Gastroesophageal sphincter (tissue), 4 donors: ENCODE measurements at regions not wholly inside any gene's neighbourhood (a gene's known extent, or its start where the extent isn't known, plus 50 kb on each side); places are given as distances from the start of the nearest gene placed in this dataset.

ENCODE experiments used
- ATAC-seq: fragments of 150-250 bp; one replicate; pipeline ENCODE4 v1.9.1; 2016; ENCODE audit warnings: mild to moderate bottlenecking, moderate library complexity
- H3K27ac ChIP-seq, 4 donors: fragments of 200-600 bp; sonication (generic) in 3 of 4; 1 replicate in 3 of 4; 2 replicates in 1 of 4; pipeline ENCODE4 v1.5.1; 2016 to 2019
- H3K27me3 ChIP-seq: fragments of 200-600 bp; sonication (generic); one replicate; pipeline ENCODE4 v1.5.1; 2019
- H3K36me3 ChIP-seq, 2 donors: fragments of 200-600 bp; sonication (generic); one replicate each; pipeline ENCODE4 v1.5.1; 2019; ENCODE audit warnings: control low read depth in 1 of 2
- H3K4me1 ChIP-seq, 3 donors: fragments of 200-600 bp; sonication (generic); 1 replicate in 2 of 3; 2 replicates in 1 of 3; pipeline ENCODE4 v1.5.1; 2016 to 2019; ENCODE audit warnings: control low read depth in 2 of 3
- H3K4me3 ChIP-seq, 2 donors: fragments of 200-600 bp; sonication (generic); one replicate each; pipeline ENCODE4 v1.5.1; 2019; ENCODE audit warnings: mild to moderate bottlenecking in 1 of 2, moderate library complexity in 1 of 2
- H3K9me3 ChIP-seq, 3 donors: fragments of 200-600 bp; sonication (generic); one replicate each; pipeline ENCODE4 v1.5.1; 2017 to 2019; ENCODE audit warnings: control low read depth in 2 of 3
- EP300 ChIP-seq: sonication (generic); formaldehyde crosslinking; IDR thresholded peaks from one replicate; pipeline ENCODE4 v1.6.1; 2017; ENCODE audit warnings: antibody characterized with exemption, mild to moderate bottlenecking
- POLR2A ChIP-seq, 2 donors: fragments of 450-650 bp; IDR thresholded peaks; one replicate each; pipeline ENCODE4 v1.6.1; 2017; ENCODE audit warnings: antibody characterized with exemption in 2 of 2, mild to moderate bottlenecking in 2 of 2, moderate library complexity in 1 of 2
- POLR2AphosphoS5 ChIP-seq: sonication (generic); formaldehyde crosslinking; IDR thresholded peaks from one replicate; pipeline ENCODE4 v1.6.1; 2017; ENCODE audit warnings: antibody characterized with exemption
- WGBS, 2 donors: methylation state at CpG; one replicate each; pipeline ENCODE4 v1.1.5; 2018; ENCODE audit warnings: low coverage in 1 of 2; 5-methylcytosine and 5-hydroxymethylcytosine counted together
- TF ChIP-seq, protein P1 (sequence below), 4 experiments: fragments of 200-600 bp in 2 of 4; fragments of 450-650 bp in 2 of 4; sonication (generic) in 1 of 4; IDR thresholded peaks; one replicate each; pipeline ENCODE4 v1.5.1; 2017 to 2019; ENCODE audit warnings: antibody characterized with exemption in 4 of 4, mild to moderate bottlenecking in 2 of 4, moderate library complexity in 2 of 4

DNA sequence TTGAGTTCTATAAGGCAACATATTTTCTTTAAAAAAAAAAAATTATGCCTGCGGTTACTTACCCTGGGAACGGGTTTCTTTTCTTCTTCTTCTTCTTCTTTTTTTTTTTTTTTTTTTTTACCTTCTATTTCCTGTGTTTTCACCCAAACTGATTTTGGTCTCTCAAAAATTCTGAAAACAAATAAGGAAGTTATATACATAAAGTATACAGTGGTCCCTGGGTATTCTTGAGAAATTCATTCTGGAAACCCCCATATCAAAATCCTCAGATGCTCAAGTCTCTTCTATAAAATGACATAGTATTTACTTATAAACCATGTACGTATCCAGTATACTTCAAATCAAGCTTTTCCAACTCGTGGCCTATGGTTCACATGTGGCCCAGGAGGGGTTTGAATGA is 326.7 kb downstream of the MAT2B start:
- H3K4me1 ChIP-seq: no peaks in the 10 kb centered on the region
- no peaks in the 10 kb centered on the region for H3K36me3 ChIP-seq
- TF ChIP-seq, protein P1, sequence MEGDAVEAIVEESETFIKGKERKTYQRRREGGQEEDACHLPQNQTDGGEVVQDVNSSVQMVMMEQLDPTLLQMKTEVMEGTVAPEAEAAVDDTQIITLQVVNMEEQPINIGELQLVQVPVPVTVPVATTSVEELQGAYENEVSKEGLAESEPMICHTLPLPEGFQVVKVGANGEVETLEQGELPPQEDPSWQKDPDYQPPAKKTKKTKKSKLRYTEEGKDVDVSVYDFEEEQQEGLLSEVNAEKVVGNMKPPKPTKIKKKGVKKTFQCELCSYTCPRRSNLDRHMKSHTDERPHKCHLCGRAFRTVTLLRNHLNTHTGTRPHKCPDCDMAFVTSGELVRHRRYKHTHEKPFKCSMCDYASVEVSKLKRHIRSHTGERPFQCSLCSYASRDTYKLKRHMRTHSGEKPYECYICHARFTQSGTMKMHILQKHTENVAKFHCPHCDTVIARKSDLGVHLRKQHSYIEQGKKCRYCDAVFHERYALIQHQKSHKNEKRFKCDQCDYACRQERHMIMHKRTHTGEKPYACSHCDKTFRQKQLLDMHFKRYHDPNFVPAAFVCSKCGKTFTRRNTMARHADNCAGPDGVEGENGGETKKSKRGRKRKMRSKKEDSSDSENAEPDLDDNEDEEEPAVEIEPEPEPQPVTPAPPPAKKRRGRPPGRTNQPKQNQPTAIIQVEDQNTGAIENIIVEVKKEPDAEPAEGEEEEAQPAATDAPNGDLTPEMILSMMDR (IDR thresholded peaks at IDR 0.05): no peak
- TF ChIP-seq POLR2A (IDR thresholded peaks at IDR 0.05): no peak
- TF ChIP-seq EP300: no peak
- no peak for TF ChIP-seq POLR2AphosphoS5
- H3K9me3 ChIP-seq: no peaks in the 10 kb centered on the region
- H3K27ac ChIP-seq: no peak overlapping the region
- H3K4me3 ChIP-seq: no peak overlapping the region
- no peak for ATAC-seq
- H3K27me3 ChIP-seq: no peaks in the 10 kb centered on the region
- WGBS, 2 donors: 80 to 86% methylated on average over 3 to 4 of the region's 4 CpGs

DNA sequence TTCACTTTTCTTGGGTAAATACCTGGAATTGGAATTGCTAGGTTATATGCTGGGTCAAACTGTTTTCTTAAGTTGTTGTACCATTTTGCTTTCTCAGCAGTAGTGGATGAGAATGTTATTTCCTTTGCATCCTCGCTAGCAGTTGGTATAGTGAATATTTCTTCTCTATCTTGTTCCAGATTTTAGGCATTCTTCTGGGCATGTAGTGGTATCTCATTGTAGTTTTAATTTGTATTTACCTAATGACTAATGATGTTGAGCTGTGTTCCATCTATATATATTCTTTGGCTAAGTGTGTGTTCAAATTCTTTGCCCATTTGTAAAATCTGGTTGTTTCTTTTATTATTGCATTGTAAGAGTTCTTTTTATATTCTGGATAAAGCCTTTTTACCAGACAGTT is 333.3 kb downstream of the MAT2B start:
- no peak for ATAC-seq
- 69 to 71% methylated on average over 1 of the region's 1 CpG for WGBS, 2 donors
- no peaks in the 10 kb centered on the region for H3K36me3 ChIP-seq
- no peaks in the 10 kb centered on the region for H3K9me3 ChIP-seq
- no peaks in the 10 kb centered on the region for H3K4me1 ChIP-seq
- TF ChIP-seq, protein P1 (IDR thresholded peaks at IDR 0.05): no peak
- TF ChIP-seq EP300 (no peak), POLR2A (IDR thresholded peaks at IDR 0.05) (no peak), POLR2AphosphoS5 (no peak)
- no peaks in the 10 kb centered on the region for H3K27me3 ChIP-seq
- H3K27ac ChIP-seq: no peak overlapping the region
- no peak overlapping the region for H3K4me3 ChIP-seq

DNA sequence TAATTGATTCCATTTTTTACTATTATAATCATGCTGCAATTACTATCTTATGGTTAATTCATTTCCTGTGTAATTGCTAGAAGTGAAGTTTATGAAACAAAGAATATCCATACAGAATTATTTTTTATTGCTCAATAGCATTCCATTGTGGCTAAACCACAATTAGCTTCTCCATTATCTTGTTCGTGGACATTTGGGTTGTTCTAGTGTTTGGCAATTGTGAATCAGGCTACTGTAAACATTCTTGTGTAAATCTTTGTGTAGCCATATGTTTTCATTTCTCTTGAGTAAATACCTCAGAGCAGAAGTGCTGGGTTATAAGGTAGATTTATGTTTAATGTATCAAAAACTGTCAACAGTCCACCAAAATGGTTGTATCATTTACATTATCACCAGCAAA is 341.1 kb downstream of the MAT2B start:
- Histone ChIP-seq H3K9me3 (no peaks in the 10 kb centered on the region), H3K36me3 (no peaks in the 10 kb centered on the region), H3K27me3 (no peaks in the 10 kb centered on the region), H3K27ac (no peak overlapping the region), H3K4me3 (no peak overlapping the region), H3K4me1 (no peaks in the 10 kb centered on the region)
- TF ChIP-seq EP300 (no peak), POLR2A (IDR thresholded peaks at IDR 0.05) (no peak), POLR2AphosphoS5 (no peak)
- TF ChIP-seq, protein P1 (IDR thresholded peaks at IDR 0.05): no peak
- WGBS, 2 donors: 46 to 47% methylated on average over 1 of the region's 1 CpG
- ATAC-seq: no peak

DNA sequence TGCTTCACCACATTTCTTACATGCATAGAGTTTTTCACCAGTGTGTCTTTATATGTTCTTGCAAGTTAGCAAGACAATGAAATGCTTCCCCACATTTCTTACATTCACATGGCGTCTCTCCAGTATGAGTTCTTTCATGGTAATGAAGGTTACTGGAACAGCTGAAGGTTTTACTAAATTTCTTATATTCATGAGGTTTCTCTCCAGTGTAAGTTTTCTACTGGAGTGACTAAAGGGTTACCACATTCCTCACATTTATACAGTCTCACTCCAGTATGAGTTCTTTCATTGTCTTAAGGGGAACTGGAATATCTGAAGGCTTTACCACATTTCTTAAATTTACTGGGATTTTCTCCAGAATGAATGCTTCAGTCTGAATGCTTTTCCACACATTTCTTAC is 350.3 kb downstream of the MAT2B start:
- Histone ChIP-seq H3K4me3 (no peak overlapping the region), H3K36me3 (no peaks in the 10 kb centered on the region), H3K4me1 (no peaks in the 10 kb centered on the region), H3K27ac (no peak overlapping the region), H3K9me3 (no peaks in the 10 kb centered on the region), H3K27me3 (no peaks in the 10 kb centered on the region)
- TF ChIP-seq POLR2AphosphoS5: no peak
- TF ChIP-seq, protein P1 (IDR thresholded peaks at IDR 0.05): no peak
- TF ChIP-seq POLR2A (IDR thresholded peaks at IDR 0.05): no peak
- no peak for TF ChIP-seq EP300
- WGBS, 2 donors: 70 to 83% methylated on average over 1 of the region's 1 CpG
- ATAC-seq: no peak

DNA sequence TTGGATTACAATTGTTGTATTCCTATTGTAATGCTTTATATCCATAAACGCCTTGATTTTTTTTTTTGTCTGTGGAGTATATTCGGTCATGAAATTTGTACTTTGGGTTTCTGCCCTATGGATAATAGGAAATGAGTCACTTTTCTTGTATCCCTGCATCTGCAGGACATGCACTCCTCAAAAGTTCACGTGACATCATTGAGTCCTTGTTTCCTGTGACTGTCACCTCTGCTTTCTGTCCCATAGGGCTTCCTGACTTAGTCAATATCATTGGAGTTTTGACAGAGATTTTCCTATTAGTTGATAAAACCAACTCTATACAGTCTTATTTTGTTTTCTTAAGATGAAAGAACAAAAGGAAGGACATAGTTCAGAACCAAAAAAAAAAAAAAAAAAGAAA is 356.3 kb downstream of the MAT2B start:
- no peaks in the 10 kb centered on the region for H3K4me1 ChIP-seq
- H3K27me3 ChIP-seq: no peaks in the 10 kb centered on the region
- H3K27ac ChIP-seq: no peak overlapping the region
- TF ChIP-seq, protein P1 (IDR thresholded peaks at IDR 0.05): no peak
- TF ChIP-seq POLR2A (IDR thresholded peaks at IDR 0.05) (no peak), EP300 (no peak), POLR2AphosphoS5 (no peak)
- no peaks in the 10 kb centered on the region for H3K9me3 ChIP-seq
- WGBS, 2 donors: 46 to 75% methylated on average over 2 to 3 of the region's 3 CpGs
- H3K4me3 ChIP-seq: no peak overlapping the region
- H3K36me3 ChIP-seq: no peaks in the 10 kb centered on the region
- no peak for ATAC-seq
